ENCODE measurements at regions not wholly inside any gene's neighbourhood (a gene's known extent, or its start where the extent isn't known, plus 50 kb on each side); places are given as distances from the start of the nearest gene placed in this dataset.

DNA sequence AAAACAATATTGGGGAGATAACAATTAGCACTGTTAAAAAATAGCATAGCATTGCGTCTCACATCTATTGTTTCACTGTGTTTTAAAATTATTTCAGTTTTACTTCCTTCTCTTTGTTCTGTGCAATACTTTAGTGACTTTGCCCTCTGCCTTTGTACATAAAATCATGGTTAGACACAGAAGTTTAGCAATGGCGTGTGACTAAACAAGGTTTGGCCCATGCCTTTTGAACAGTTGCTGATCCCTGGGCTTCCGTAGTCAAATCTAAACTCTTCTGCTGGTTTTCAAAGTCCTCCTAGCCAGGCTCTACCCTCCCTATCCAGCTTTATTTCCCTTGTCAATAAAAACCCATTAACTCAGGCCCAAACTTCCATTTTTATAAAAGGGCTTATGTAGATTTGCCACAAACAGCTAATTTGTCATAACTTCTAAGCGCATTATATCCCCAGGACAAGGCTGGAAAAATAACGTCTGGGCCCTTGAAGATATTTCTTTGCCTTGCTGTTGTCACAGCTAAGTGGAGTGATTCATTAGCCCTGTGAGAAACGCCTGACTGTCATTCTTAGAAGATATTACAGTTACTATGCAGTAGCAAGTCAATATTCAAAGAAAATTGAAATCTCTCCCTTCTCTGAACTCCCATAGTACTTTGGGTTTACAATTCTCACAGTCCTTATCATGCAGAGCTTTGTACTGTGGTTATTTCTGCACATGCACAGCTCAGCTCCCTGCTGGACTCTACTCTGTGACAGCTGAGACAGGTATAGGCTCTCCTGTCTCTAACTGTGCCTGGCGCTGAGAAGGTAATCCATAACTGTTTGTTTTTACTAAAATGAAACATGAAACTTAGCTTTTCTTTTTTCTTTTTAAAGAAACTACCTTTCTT is 123.4 kb upstream of the SLC24A5 start:
- no peaks in the 10 kb centered on the region for H3K36me3 ChIP-seq (ENCODE audit: low read depth)
- no peaks in the 10 kb centered on the region for H3K4me1 ChIP-seq (ENCODE audit: low read depth)
- no peak for DNase-seq
- TF ChIP-seq CTCF (IDR thresholded peaks at IDR 0.05), result no peak
- peak; percentile 84 for ATAC-seq
- H3K9me3 ChIP-seq, result no peaks in the 10 kb centered on the region
- H3K4me3 ChIP-seq, result no peak overlapping the region
- intact Hi-C loops (cut with DNase I, micrococcal nuclease), result no loop called here

DNA sequence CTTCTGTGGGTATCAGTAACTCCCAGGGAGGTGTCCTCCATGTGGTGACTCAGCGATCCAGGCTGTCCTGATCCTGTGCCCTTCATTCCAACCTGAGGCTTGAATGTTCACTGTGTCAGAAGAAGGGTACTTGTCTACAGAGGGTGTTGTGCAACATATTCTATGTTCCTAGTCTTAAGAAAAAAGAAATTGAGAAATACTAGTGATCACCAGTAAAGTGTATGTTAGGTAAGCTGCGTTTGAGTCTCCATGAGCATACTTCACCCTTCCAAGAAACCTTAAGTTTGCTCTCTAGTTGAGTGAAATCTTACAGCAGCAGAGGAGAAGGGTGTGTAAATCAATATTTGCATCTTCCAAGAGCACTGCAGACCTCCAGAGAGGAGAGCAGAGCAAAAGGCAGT is 122.2 kb upstream of the SLC24A5 start:
- TF ChIP-seq CTCF (IDR thresholded peaks at IDR 0.05), result no peak
- Histone ChIP-seq H3K4me3 (no peak overlapping the region), H3K36me3 (ENCODE audit: low read depth) (no peaks in the 10 kb centered on the region), H3K9me3 (no peaks in the 10 kb centered on the region), H3K4me1 (ENCODE audit: low read depth) (no peaks in the 10 kb centered on the region)
- DNase-seq (no peak), ATAC-seq (no peak)
- intact Hi-C loops (cut with DNase I, micrococcal nuclease), result no loop called here

DNA sequence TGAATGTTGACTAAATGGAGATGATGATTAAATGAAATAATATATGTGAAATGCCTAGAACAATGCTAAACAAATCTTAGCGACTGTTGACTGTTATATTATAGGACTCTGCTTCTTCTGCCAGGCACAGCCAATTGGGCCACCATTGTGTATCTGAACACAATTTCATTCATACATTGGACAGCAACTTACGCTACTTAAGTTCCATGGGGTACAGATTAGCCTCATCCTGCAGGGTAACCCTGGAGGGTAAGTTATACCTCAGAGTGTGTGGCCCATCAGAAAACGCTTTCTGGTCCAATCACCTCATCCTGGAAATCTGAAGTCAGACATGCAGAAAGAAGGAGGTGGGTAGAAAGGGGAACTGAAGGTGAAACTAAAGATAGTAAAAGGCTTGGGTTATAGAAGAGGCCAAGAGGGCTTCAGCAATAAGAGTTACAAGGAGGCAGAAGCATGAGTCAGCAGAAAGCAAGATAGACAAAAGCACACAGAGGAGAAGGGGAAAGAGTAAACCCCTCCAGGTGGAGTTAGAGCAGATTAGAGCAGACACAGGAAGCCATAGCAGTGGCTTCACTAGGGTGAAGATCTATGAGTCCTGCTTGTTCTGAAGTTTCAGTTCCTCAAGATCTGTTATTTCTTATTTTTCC is 119.3 kb upstream of the SLC24A5 start:
- Histone ChIP-seq H3K36me3 (ENCODE audit: low read depth) (no peaks in the 10 kb centered on the region), H3K4me1 (ENCODE audit: low read depth) (no peaks in the 10 kb centered on the region), H3K4me3 (no peak overlapping the region), H3K9me3 (no peaks in the 10 kb centered on the region)
- TF ChIP-seq CTCF (IDR thresholded peaks at IDR 0.05), result no peak
- no peak for ATAC-seq
- DNase-seq, result no peak
- intact Hi-C loops (cut with DNase I, micrococcal nuclease), result no loop called here

GRCh38 chr15:48002767-48003166 is 118.0 kb upstream of the SLC24A5 start:
- DNase-seq, result no peak
- ATAC-seq, result peak; percentile 72
- no peaks in the 10 kb centered on the region for H3K36me3 ChIP-seq (ENCODE audit: low read depth)
- TF ChIP-seq CTCF (IDR thresholded peaks at IDR 0.05), result no peak
- H3K4me1 ChIP-seq (ENCODE audit: low read depth), result no peaks in the 10 kb centered on the region
- no peak overlapping the region for H3K4me3 ChIP-seq
- intact Hi-C loops (cut with DNase I, micrococcal nuclease), result no loop called here
- H3K9me3 ChIP-seq, result no peaks in the 10 kb centered on the region

GRCh38 chr15:48003441-48003840 is 117.3 kb upstream of the SLC24A5 start:
- Histone ChIP-seq H3K4me1 (ENCODE audit: low read depth) (no peaks in the 10 kb centered on the region), H3K9me3 (no peaks in the 10 kb centered on the region), H3K4me3 (no peak overlapping the region), H3K36me3 (ENCODE audit: low read depth) (no peaks in the 10 kb centered on the region)
- DNase-seq (no peak), ATAC-seq (no peak)
- TF ChIP-seq CTCF (IDR thresholded peaks at IDR 0.05), result no peak
- intact Hi-C loops (cut with DNase I, micrococcal nuclease), result no loop called here
